H4 (cell line): ENCODE measurements at regions not wholly inside any gene's neighbourhood (a gene's known extent, or its start where the extent isn't known, plus 50 kb on each side); places are given as distances from the start of the nearest gene placed in this dataset.
"Not testable (repeated sequence)": the region's sequence is repeated elsewhere in the genome, so short reads cannot be mapped to it uniquely, and the experiment has no call there.

ENCODE experiments used
- DNase-seq: peaks from one replicate; pipeline ENCODE4 v3.0.0-alpha.2; 2015; ENCODE audit warnings: low spot score

DNA sequence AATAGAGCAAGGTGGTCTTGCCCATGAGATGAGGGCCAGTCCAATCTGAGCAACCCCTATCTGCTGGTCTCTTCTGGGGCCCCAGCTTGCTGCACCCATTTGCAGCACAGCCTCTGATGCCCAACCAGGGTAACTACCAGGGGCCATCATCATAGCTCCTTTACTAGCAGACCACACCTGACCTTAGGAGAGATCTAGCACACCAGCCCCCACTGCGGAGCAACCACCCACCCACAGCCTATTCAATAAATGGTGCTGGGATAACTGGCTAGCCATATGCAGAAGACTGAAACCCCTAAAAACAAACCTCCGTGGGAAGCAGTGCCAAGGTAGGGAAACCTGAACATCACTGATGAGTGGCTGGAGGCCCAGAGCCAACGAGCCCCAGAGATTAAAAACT is 196.1 kb upstream of the RBBP8 start:
- DNase-seq: no peak

DNA sequence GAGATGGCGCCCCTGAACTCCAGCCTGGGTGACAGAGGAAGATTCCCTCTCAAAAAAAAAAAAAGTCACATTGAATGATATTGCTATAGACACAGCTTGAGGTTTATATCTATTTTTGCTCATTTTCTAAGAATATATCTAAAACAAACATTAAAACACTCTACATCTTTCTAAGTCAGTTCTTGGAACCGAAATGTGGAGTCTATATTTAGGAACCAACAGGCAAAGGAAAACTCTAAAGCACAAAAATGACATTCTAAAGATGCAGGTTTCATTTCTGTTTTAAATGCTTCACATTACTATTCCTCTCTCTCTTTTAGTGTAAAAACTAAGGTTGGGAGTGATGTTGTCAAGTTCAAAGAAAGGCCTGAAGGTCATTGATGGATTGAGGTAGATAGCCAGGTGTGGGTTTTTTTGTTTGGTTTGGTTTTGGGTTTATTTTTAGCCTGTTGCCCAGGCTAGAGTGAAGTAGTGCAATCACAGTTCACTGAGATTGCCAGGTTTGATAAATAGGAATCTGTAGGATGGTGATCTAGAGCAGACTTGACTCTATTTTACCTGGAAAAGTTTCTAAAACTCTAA is 194.0 kb upstream of the RBBP8 start:
- DNase-seq: no peak

DNA sequence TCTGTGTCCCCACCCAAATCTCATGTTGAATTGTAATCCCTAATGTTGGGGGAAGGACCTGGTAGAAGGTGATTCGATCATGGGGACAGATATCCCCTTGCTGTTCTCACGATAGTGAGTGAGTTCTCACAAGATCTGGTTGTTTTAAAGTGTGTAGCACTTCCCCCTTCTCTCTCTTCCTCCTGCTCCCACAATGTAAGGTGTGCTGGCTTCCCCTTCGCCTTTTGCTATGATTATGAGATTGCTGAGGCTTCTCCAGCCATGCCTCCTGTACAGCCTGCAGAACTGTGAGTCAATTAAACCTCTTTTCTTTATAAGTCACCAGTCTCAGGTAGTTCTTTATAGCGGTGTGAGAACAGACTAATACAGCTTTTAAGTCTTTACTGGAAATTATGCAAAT is 193.3 kb upstream of the RBBP8 start:
- no peak for DNase-seq

DNA sequence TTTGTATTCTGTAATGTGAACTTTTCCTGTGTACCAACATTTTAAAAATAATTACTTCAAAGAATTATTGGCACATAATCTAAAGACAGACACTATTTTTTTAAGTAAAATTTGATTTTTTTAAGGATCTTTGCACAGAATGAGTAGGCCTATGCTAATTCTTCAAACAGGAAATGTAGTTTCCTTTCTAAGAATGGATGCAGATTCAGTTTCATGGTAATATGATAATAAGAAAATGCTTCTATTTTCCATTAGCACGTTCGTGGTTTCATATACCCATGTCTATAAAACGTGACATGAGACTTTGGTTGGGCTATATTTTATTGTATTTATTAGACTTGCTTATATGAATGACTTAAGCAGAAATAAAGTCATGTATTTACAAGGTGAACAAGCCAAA is 191.8 kb upstream of the RBBP8 start:
- no peak for DNase-seq

DNA sequence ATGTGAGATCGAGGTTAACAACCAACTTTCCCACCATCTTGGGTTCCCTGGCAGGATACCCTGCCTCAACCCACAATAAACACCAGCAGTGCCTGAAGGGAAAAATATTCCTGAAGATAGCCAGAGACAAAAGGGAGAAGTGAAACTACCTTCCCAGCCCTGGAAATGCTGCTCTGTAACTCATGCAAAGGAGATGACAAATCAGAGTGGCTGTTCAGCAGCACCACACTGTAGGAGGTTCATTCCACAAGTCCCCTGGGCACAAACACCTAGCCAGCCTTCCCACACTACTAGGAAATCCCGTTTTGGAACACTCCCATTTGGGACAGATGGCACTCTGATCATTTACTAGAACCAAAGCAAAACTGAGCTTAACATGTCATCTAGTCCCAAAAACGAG is 190.7 kb upstream of the RBBP8 start:
- peak; percentile 11 for DNase-seq

DNA sequence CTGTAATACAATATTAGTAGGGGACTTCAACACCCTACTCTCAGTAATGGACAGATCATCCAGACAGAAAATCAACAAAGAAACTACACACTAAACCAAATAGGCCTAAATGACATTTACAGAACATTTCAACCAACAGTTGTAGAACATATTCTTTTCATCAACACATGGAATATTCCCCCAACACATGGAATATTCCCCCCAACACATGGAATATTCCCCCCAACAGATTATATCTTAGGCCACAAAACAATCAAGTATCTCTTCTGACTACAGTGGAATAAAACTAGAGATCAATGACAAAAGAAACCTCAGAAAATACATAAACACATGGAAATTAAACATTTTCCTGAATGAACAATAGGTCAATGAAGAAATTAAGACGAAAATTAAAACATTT is 187.2 kb upstream of the RBBP8 start:
- DNase-seq: no peak

DNA sequence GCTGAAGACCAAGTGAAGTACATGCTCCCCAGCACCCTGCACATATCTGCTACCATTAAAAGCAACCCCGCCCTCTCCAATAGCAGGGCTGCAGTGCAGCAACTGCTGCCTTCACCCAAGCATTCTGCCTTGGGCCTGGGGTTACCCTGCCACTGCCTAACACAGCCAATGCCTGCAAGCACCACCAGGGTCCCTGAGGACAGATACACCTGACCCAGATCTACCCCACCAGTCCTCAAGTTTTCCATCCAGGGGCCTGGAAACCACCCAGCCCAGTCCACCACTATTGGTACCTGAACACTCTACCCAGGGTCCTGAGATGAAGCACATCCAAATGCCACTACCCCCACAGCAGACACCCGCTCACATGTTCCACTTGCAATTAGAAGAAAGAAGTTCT is 181.1 kb upstream of the RBBP8 start:
- no peak for DNase-seq

DNA sequence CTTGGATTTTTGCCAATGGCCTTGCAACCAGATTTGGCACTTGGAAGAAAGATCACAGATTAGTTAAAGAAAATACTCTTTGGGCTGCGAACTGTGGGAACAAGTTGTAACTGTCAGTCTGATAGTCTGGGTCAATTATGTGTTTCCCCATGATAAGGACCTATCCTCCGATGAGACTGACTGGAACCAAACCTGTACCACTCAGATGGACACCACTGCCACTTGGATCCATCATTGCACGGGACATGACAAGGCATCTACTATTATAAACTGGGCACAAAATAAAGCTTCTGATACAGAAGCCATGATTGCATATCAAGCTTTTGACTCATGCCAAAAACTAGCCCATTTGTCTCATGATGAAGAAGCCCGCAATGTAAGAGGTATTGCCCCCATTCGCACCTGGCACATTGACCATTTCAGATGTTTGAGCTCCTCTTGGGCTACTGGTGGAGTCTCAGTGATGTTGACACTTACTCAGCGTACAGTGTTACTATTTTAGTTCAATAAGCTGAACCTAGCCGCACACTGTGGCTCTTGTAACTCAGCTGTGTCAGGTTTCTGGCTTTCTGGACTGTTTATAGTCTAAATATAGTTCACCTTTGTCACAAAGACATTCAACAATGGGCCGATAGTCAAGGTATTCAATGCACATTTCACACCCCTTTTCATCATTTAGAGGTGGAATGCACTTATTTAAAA is 179.8 kb upstream of the RBBP8 start:
- DNase-seq: no peak

DNA sequence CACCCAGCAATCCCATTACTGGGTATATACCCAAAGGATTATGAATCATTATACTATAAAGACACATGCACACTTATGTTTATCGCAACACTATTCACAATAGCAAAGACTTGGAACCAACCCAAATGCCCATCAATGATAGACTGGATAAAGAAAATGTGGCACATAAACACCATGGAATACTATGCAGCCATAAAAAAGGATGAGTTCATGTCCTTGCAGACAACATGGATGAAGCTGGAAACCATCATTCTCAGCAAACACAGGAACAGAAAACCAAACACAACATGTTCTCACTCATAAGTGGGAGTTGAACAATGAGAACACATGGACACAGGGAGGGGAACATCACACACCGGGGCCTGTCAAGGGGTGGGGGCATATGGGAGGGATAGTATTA is 169.1 kb upstream of the RBBP8 start:
- DNase-seq: not testable (repeated sequence)

DNA sequence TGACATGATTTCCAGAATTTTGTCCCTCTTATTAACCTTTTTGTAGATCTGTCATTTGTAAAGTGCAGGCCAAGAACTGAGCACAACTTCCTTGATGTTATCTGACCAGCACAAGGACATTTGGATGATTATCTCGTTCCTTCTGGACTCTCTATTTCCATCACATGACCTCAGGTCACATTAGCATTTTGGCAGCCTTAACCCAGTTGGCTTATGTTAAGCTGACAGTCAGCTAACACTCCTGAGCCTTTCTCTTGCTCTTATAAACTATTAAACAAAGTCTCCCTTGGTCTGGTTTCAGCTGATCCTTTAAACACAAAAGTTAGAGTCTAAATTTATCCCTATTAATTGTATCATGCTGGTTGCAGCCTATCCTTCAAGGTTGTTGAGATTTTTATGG is 167.2 kb upstream of the RBBP8 start:
- no peak for DNase-seq

DNA sequence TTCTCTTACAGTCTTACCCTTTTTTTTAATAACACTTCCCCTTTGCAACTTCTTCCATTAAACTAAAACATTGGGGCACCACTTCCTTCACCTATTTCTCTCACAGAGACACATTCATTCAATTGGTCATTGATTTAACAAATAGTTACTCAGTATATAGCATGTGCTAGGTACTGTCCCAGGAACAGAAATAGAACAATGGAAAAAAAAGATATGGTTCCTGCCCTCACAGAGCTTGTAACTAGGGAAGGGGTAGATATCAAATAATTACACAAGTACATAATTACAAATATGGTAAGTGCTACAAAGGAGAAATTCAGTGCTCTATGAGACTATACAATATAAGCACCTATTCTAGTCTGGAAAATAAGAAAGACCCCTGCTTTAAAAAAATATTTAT is 165.5 kb upstream of the RBBP8 start:
- no peak for DNase-seq

DNA sequence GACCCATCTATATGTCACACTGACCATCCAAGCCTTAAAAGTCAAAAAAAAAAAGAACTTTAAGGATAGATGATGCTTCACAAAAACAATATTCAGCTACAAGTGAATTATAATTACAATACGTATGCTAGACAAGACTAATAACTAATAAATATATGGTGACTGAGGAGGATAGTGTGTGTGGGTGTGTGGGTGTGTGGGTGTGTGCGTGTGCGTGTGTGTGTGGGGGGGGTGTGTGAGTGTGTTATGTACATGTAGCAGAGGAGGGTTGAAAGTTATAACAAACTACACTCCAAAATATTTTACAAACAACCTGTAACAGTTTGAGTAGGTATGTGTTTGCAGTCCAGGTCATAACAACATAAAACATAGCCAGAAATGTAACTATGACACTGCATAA is 159.2 kb upstream of the RBBP8 start:
- DNase-seq: no peak

DNA sequence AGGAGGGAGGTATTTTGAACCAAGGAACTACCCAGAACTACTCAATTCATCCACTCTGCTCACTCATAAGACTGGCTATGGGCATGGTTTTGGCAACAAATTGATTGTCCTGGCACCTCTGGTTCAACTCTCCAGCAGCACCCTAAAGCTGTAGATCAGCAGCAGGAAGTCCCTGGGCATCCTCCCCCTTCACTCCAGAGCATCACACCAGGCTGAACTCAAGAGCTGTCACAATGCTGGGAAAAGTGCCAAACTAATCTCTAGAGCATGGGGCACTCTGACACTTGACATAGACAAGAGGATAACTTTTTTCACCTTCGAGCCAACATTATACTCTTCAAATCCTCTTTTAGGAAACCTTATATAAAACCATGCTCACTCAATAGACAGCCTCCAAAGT is 154.1 kb upstream of the RBBP8 start:
- DNase-seq: peak; percentile 10

DNA sequence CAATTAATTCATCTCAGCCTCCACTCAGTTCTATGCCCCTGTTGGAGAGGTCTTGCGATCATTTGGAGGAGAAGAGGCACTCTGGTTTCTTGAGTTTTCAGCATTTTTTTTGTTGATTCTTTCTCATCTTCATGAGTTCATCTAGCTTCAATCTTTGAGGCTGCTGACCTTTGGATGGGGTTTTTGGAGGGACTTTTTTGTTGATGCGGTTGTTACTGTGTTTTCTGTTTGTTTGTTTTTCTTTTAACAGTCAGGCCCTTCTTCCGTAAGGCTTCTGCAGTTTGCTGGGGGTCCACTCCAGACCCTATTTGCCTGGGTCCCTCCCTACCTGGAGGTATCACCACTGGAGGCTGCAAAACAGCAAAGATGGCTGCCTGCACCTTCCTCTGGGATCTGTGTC is 149.9 kb upstream of the RBBP8 start:
- no peak for DNase-seq

DNA sequence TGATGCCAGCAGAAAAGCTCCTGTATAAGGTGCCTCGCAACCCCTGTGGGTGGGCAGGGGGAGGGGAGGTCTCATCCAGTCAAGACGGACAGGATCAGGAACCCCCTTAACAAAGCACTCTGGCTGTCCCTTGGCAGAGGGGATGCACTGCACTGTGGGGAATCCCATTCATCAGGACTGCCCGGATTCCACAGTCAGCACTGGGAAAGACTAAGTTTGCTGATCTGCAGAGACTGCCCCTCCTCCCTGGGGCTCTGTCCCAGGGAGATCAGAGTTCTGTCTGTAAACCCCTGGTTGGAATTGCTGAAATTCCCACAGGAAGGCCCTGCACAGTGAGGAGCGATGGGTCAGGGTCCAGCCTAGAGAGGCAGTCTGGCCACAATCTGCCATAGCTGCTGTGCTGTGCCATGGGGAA is 149.5 kb upstream of the RBBP8 start:
- DNase-seq: no peak

DNA sequence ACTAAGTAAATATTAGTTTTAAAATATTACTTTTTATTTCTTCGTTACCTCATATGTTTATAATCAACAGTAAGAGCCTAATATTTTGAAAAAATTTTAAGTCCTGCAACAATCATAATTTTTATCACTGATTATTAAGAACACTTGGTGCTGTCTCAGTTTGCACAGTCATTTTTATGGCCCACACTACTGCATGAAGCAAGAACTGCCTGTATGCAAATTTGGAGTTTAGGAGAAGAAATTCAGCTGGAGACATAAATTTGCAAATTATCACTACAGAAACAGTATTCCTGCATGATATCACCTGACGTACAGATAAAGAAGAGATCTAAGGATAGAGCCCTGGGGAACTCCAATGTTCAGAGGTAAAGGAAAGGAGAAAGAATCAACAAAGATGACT is 144.1 kb upstream of the RBBP8 start:
- DNase-seq: no peak

DNA sequence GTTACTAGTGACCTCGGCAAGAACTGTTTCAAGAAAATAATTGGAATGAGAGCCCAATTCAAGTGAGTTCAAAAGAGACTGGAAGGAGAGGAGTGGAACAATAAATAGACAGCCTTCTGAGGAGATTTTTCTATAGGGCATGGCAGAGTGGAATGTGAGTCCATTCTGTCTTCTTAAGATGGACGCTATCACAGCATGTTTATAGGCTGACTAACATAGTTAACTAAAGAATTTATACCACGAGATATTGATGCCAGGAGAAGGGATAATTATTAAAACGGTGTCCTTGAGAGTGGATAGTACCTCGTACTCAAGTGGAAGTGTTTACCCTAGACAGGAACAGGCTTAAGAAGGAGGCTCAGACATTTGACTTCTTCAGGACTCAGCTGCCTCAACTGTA is 143.5 kb upstream of the RBBP8 start:
- no peak for DNase-seq

DNA sequence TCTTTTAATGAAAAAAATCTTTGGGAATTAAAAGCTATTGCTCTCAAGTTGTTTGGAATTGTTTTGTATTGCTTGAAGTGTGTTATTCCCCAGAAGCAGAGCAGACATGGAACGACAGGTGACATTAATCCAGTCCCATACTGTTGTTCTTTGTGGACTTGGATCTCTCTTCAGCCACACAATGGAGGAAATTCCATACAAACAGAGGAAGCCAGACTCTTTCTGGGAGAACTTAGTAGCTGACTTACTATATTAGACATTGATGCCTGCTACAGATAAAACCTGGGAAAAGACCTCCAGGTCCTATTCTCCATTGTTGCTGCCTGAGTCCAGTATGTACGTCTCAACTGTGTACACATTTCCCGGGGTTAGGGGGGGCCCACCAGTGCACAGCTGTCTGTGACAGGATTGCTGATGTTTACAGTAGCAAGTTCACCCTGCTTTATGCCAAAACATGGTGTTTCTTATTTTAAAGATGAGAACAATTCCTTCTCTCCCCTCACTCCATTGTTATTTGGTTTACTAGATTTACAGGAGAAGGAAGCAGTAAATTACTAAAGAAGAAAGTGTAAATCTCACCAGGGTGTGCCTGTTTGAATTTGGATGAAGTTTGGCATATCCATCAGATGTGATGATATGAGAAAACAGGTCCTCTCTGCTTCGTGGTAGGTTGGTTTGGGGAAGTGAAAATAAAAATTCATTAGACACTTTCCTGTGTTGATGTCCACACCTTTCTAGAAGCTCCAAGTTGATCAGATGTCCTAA is 142.4 kb upstream of the RBBP8 start:
- no peak for DNase-seq

DNA sequence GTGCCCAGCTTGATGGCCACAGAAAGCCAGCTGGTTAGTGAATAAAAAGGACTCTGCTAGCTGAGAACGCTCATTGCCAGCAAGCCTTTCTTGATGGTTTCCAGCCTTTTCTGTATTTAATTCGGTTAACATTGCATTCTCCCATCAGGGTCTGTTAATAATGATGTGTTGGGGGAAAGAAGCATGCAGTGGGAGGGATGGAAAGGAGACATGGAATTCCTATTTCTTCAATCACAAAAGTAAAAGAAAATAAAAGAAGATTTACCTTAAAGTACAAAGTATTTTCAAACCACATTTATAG is 141.9 kb upstream of the RBBP8 start:
- no peak for DNase-seq

DNA sequence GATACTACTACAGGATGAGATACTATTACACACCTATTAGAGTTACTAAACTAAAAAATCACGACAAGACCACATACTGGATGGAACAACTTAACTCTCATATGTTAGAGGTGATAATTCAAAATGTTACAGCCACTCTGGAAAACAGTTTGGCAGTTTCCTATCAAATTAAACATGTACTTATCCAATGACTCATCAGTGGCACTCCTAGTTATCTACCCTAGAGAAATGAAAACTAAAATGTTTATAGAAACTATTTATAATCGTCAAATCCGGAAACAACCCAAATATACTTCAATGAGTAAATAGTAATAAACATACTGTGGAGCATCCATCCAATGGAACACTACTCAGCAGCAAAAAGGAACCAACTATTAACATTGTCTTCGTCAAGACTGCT is 137.0 kb upstream of the RBBP8 start:
- DNase-seq: no peak

DNA sequence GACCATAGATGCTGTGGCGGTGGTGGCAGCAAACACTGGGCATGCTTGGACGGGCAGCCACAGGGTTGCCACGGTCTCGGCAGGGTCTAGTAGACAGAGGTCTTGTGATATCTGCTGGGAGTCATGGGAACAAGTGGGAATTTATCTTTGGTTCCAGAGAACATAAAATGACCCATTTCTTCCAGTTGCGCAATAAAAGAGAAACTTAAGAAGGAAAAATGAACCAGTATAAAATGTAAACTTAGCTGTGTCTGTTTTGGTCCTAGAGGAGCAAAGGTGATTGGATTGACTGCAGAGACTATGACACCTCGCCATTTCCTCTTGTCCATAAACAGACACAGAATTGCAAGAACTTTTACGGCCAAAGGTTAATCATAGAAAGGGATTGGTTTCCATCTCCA is 132.6 kb upstream of the RBBP8 start:
- no peak for DNase-seq

DNA sequence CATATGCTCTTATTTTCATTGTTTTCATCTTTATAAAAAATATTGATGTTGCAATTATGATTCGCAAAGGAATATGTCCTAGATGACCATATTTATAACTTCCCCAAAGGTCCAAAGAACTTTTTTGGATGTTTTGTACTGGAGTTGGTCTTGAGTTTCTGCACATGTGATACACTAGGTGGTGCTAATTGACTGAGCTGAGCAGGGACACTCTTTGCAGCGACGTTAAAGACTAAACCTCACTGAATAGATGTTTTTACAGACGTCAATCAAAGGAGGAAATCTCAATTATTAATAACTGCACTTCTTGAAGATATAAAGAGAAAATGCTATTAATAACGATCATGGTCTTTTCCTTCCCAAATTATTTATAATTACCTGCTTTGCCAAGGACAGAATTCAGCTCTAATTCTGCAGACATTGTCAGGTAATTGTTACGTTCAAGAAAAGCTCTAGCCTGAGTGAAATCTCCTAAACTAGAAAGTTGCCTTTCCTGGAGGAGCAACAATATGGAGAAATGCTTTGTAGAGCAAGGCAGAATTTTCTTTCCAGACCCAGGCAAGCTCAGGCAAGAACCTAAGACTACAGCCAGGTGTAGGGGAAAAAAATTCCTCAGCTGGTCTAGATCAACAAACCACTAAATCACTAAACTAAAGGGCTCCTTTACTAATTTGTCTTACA is 119.3 kb upstream of the RBBP8 start:
- peak; percentile 37 for DNase-seq

DNA sequence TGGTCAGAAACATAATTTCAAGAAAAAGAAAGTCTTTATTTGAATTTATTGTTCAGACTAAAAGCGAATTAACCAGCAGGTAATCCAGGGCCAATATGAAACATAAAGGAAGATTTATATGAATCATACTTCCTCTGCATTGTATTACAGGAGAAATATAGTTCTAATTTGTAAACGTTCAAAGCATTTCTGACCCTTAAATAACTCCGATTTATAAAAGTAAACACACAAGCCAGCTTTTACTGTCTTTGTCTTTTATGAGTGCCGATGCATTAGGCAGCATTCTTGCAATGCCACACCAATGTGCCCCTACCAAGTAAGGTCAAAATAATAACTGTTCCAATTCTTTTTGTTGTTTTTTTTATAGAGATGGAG is 118.8 kb upstream of the RBBP8 start:
- DNase-seq: no peak
